CD14-positive monocyte (primary cell): ENCODE measurements at regions not wholly inside any gene's neighbourhood (a gene's known extent, or its start where the extent isn't known, plus 50 kb on each side); places are given as distances from the start of the nearest gene placed in this dataset.

Experiments used
- DNase-seq, 3 donors: peaks; one replicate each; pipeline ENCODE4 v3.0.0-alpha.2; 2011 to 2022
- H2AFZ ChIP-seq: 2 replicates; pipeline ENCODE4 v1.6.0; 2012; ENCODE audit warnings: mild to moderate bottlenecking, low read depth, low read length, inconsistent platforms; ENCODE audit not compliant: insufficient read depth, poor library complexity, severe bottlenecking
- H3K27ac ChIP-seq, 2 donors: 1 replicate in 1 of 2; 2 replicates in 1 of 2; pipeline ENCODE4 v1.5.1; 2012 to 2013; ENCODE audit warnings: low read length in 2 of 2, control low read depth in 1 of 2, inconsistent platforms in 1 of 2, low read depth in 1 of 2, mild to moderate bottlenecking in 1 of 2
- H3K27me3 ChIP-seq, 2 donors: one replicate each; pipeline versions ENCODE4 v1.6.0 to v1.6.1; 2011 to 2013; ENCODE audit warnings: low read length in 2 of 2; ENCODE audit not compliant: control insufficient read depth in 2 of 2, insufficient read depth in 2 of 2
- H3K36me3 ChIP-seq, 2 donors: replicated peaks in 1 of 2; 1 replicate in 1 of 2; 2 replicates in 1 of 2; pipeline versions ENCODE4 v1.5.1 to v1.6.1; 2012 to 2013; ENCODE audit warnings: low read length in 2 of 2, control low read depth in 1 of 2, inconsistent platforms in 1 of 2, mild to moderate bottlenecking in 1 of 2; ENCODE audit not compliant: insufficient read depth in 2 of 2, control insufficient read depth in 1 of 2
- H3K4me1 ChIP-seq, 2 donors: 1 replicate in 1 of 2; 2 replicates in 1 of 2; pipeline versions ENCODE4 v1.5.1 to v1.6.1; 2012 to 2013; ENCODE audit warnings: low read length in 2 of 2, control low read depth in 1 of 2, inconsistent platforms in 1 of 2, mild to moderate bottlenecking in 1 of 2, moderate library complexity in 1 of 2; ENCODE audit not compliant: insufficient read depth in 2 of 2, control insufficient read depth in 1 of 2
- H3K4me2 ChIP-seq: replicated peaks from 2 replicates; pipeline ENCODE3; 2012; ENCODE audit warnings: low read length, moderate library complexity, mild to moderate bottlenecking; ENCODE audit not compliant: poor library complexity, severe bottlenecking; ENCODE audit errors: extremely low read depth
- H3K4me3 ChIP-seq, 3 experiments: fragments of 200-600 bp in 1 of 3; sonication (generic) in 1 of 3; replicated peaks in 1 of 3; 1 replicate in 2 of 3; 2 replicates in 1 of 3; pipeline ENCODE4 v1.5.1; 2011 to 2013; ENCODE audit warnings: low read length in 3 of 3, mild to moderate bottlenecking in 3 of 3, control low read depth in 2 of 3, low read depth in 2 of 3, inconsistent platforms in 1 of 3, moderate library complexity in 1 of 3
- H3K79me2 ChIP-seq: 2 replicates; pipeline ENCODE4 v1.6.0; 2012; ENCODE audit warnings: mild to moderate bottlenecking, control low read depth, inconsistent platforms, low read length, moderate library complexity; ENCODE audit not compliant: insufficient read depth
- H3K9ac ChIP-seq: 2 replicates; pipeline ENCODE4 v1.6.0; 2017; ENCODE audit warnings: low read length, mild to moderate bottlenecking; ENCODE audit not compliant: insufficient read depth, poor library complexity, severe bottlenecking
- H3K9me3 ChIP-seq, 2 donors: replicated peaks in 1 of 2; 1 replicate in 1 of 2; 2 replicates in 1 of 2; pipeline versions ENCODE4 v1.5.1 to v1.6.1; 2012 to 2013; ENCODE audit warnings: low read length in 2 of 2, control low read depth in 1 of 2; ENCODE audit not compliant: control insufficient read depth in 1 of 2, insufficient read depth in 1 of 2
- H4K20me1 ChIP-seq: 2 replicates; pipeline ENCODE4 v1.6.0; 2012; ENCODE audit warnings: mild to moderate bottlenecking, low read length, control low read depth, moderate library complexity; ENCODE audit not compliant: insufficient read depth
- H3K27ac Mint-ChIP-seq, 7 donors: one replicate each; pipeline ENCODE4 v1.8.0; 2020; ENCODE audit warnings: mild to moderate bottlenecking in 7 of 7, mixed read lengths in 7 of 7, moderate library complexity in 6 of 7, inconsistent platforms in 2 of 7
- H3K27me3 Mint-ChIP-seq, 3 donors: one replicate each; pipeline ENCODE4 v1.8.0; 2021 to 2022; ENCODE audit warnings: low read depth in 3 of 3, mild to moderate bottlenecking in 3 of 3, mixed read lengths in 3 of 3, moderate library complexity in 3 of 3, inconsistent platforms in 1 of 3
- H3K36me3 Mint-ChIP-seq, 2 donors: one replicate each; pipeline ENCODE4 v1.8.0; 2020; ENCODE audit warnings: mixed read lengths in 2 of 2, inconsistent platforms in 1 of 2, mild to moderate bottlenecking in 1 of 2
- H3K4me1 Mint-ChIP-seq: one replicate; pipeline ENCODE4 v1.8.0; 2020; ENCODE audit warnings: mild to moderate bottlenecking, mixed read lengths
- H3K4me3 Mint-ChIP-seq, 2 donors: one replicate each; pipeline ENCODE4 v1.8.0; 2020; ENCODE audit warnings: mild to moderate bottlenecking in 2 of 2, mixed read lengths in 2 of 2, moderate library complexity in 1 of 2
- H3K9me3 Mint-ChIP-seq, 7 donors: one replicate each; pipeline ENCODE4 v1.8.0; 2020 to 2022; ENCODE audit warnings: mixed read lengths in 7 of 7, mild to moderate bottlenecking in 6 of 7, moderate library complexity in 6 of 7, inconsistent platforms in 2 of 7
- WGBS: methylation state at CpG from one replicate; pipeline ENCODE4 v1.1.5; 2013; ENCODE audit warnings: missing lambda C conversion rate; ENCODE audit not compliant: insufficient coverage; 5-methylcytosine and 5-hydroxymethylcytosine counted together
- intact Hi-C, 2 donors: fragments of 100-400 bp; cut with micrococcal nuclease; formaldehyde crosslinking; loops; one replicate each; pipeline versions ENCODE4 v1.15.0 to v1.15.1; 2023
- TF ChIP-seq, protein P1 (sequence below): fragments of 200-600 bp; IDR thresholded peaks from one replicate; pipeline ENCODE4 v1.8.0; 2022; ENCODE audit warnings: antibody characterized with exemption, mild to moderate bottlenecking

- Histone ChIP-seq H3K4me2 (no peak overlapping the region), H2AFZ (no peak overlapping the region), H3K79me2 (no peaks in the 10 kb centered on the region), H3K36me3 (no peaks in the 10 kb centered on the region), H4K20me1 (no peaks in the 10 kb centered on the region), H3K9ac (no peak overlapping the region), H3K4me1 (no peaks in the 10 kb centered on the region), H3K4me3 (no peak overlapping the region), H3K27me3 (no peaks in the 10 kb centered on the region), H3K9me3 (peaks cover 0 to 3% of the 10 kb centered on the region in 2 donors), H3K27ac (no peak overlapping the region)
- Mint-ChIP-seq H3K36me3 (no peaks in the 10 kb centered on the region), H3K4me3 (no peak overlapping the region), H3K4me1 (no peaks in the 10 kb centered on the region), H3K27ac (no peak overlapping the region), H3K27me3 (peaks cover 0 to 2% (median 0%) of the 10 kb centered on the region in 3 donors), H3K9me3 (peaks cover 0 to 8% (median 1%) of the 10 kb centered on the region in 7 donors)
- intact Hi-C loops = no loop called here
- DNase-seq = no peak
- TF ChIP-seq, protein P1, sequence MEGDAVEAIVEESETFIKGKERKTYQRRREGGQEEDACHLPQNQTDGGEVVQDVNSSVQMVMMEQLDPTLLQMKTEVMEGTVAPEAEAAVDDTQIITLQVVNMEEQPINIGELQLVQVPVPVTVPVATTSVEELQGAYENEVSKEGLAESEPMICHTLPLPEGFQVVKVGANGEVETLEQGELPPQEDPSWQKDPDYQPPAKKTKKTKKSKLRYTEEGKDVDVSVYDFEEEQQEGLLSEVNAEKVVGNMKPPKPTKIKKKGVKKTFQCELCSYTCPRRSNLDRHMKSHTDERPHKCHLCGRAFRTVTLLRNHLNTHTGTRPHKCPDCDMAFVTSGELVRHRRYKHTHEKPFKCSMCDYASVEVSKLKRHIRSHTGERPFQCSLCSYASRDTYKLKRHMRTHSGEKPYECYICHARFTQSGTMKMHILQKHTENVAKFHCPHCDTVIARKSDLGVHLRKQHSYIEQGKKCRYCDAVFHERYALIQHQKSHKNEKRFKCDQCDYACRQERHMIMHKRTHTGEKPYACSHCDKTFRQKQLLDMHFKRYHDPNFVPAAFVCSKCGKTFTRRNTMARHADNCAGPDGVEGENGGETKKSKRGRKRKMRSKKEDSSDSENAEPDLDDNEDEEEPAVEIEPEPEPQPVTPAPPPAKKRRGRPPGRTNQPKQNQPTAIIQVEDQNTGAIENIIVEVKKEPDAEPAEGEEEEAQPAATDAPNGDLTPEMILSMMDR = no peak
These were observed 137.9 kb upstream of the CADM2 start for GRCh38 chr3:84820906-84821305.

- H3K27ac Mint-ChIP-seq = no peak overlapping the region
- no peak for DNase-seq
- Histone ChIP-seq H3K4me2 (no peak overlapping the region), H3K27me3 (no peaks in the 10 kb centered on the region), H3K36me3 (no peaks in the 10 kb centered on the region), H3K9me3 (peaks cover 0 to 3% of the 10 kb centered on the region in 2 donors), H3K79me2 (no peaks in the 10 kb centered on the region), H3K4me1 (no peaks in the 10 kb centered on the region), H3K9ac (no peak overlapping the region), H3K27ac (no peak overlapping the region), H4K20me1 (no peaks in the 10 kb centered on the region), H2AFZ (no peak overlapping the region), H3K4me3 (no peak overlapping the region)
- TF ChIP-seq, protein P1 = no peak
- intact Hi-C loops = no loop called here
- H3K9me3 Mint-ChIP-seq = peaks cover 0 to 8% (median 0%) of the 10 kb centered on the region in 7 donors
- H3K4me1 Mint-ChIP-seq = no peaks in the 10 kb centered on the region
- peaks cover 0 to 2% (median 0%) of the 10 kb centered on the region in 3 donors for H3K27me3 Mint-ChIP-seq
- no peak overlapping the region for H3K4me3 Mint-ChIP-seq
- WGBS = 83% methylated on average over 1 of the region's 1 CpG
- no peaks in the 10 kb centered on the region for H3K36me3 Mint-ChIP-seq
These were observed 133.0 kb upstream of the CADM2 start for GRCh38 chr3:84825817-84826216.
